Loucy (cell line): ENCODE measurements at regions not wholly inside any gene's neighbourhood (a gene's known extent, or its start where the extent isn't known, plus 50 kb on each side); places are given as distances from the start of the nearest gene placed in this dataset.

ENCODE experiments used
- H2AFZ ChIP-seq: fragments of 200-600 bp; sonication (generic); 2 replicates; pipeline ENCODE4 v1.6.0; 2016; ENCODE audit warnings: antibody characterized with exemption, mild to moderate bottlenecking, low read length, moderate library complexity
- H3F3A ChIP-seq: fragments of 200-600 bp; 2 replicates; pipeline ENCODE4 v1.6.0; 2016; ENCODE audit warnings: antibody characterized with exemption, low read depth, mild to moderate bottlenecking
- H3K27me3 ChIP-seq: fragments of 200-600 bp; sonication (generic); 2 replicates; pipeline ENCODE4 v1.6.1; 2014; ENCODE audit warnings: low read length, mild to moderate bottlenecking; ENCODE audit not compliant: insufficient read depth, poor library complexity, severe bottlenecking
- H3K36me3 ChIP-seq: fragments of 200-600 bp; sonication (generic); 2 replicates; pipeline ENCODE4 v1.6.1; 2016; ENCODE audit warnings: low read length; ENCODE audit not compliant: insufficient read depth
- H3K4me1 ChIP-seq: fragments of 200-600 bp; sonication (generic); 2 replicates; pipeline ENCODE4 v1.5.1; 2014; ENCODE audit warnings: low read length, mild to moderate bottlenecking; ENCODE audit not compliant: insufficient read depth, poor library complexity, severe bottlenecking
- H3K4me2 ChIP-seq: fragments of 200-600 bp; sonication (generic); 2 replicates; pipeline ENCODE4 v1.6.0; 2014; ENCODE audit warnings: antibody characterized with exemption, low read length, low read depth, mild to moderate bottlenecking; ENCODE audit not compliant: poor library complexity, severe bottlenecking
- H3K4me3 ChIP-seq: fragments of 200-600 bp; sonication (generic); 2 replicates; pipeline ENCODE4 v1.5.1; 2014; ENCODE audit warnings: low read length, mild to moderate bottlenecking, mixed read lengths; ENCODE audit not compliant: poor library complexity, severe bottlenecking
- H3K79me2 ChIP-seq: fragments of 200-600 bp; sonication (generic); 2 replicates; pipeline ENCODE4 v1.6.1; 2014; ENCODE audit warnings: low read length; ENCODE audit not compliant: insufficient read depth
- H3K9ac ChIP-seq: fragments of 200-600 bp; sonication (generic); 2 replicates; pipeline ENCODE4 v1.6.0; 2014; ENCODE audit warnings: mild to moderate bottlenecking, low read depth, low read length, moderate library complexity; ENCODE audit not compliant: poor library complexity, severe bottlenecking
- H3K9me2 ChIP-seq: fragments of 200-600 bp; sonication (generic); replicated peaks from 2 replicates; pipeline ENCODE4 v1.6.1; 2016; ENCODE audit warnings: low read depth, low read length, mixed read lengths
- H3K9me3 ChIP-seq: fragments of 200-600 bp; sonication (generic); 2 replicates; pipeline ENCODE4 v1.6.1; 2014; ENCODE audit warnings: mild to moderate bottlenecking, antibody characterized with exemption, low read length, low read depth; ENCODE audit not compliant: insufficient read depth
- H4K20me1 ChIP-seq: fragments of 200-600 bp; sonication (generic); 2 replicates; pipeline ENCODE4 v1.6.0; 2014; ENCODE audit warnings: antibody characterized with exemption, low read length, mild to moderate bottlenecking; ENCODE audit not compliant: insufficient read depth, poor library complexity, severe bottlenecking
- CTCF ChIP-seq: fragments of 200-600 bp; sonication (generic); conservative IDR thresholded peaks from 2 replicates; pipeline ENCODE4 v1.5.1; 2014; ENCODE audit warnings: mild to moderate bottlenecking, antibody characterized with exemption, low read length
- EZH2phosphoT487 ChIP-seq: fragments of 200-600 bp; IDR thresholded peaks from 2 replicates; pipeline ENCODE4 v1.6.1; 2018; ENCODE audit warnings: antibody characterized with exemption, mild to moderate bottlenecking, moderate library complexity, borderline replicate concordance

DNA sequence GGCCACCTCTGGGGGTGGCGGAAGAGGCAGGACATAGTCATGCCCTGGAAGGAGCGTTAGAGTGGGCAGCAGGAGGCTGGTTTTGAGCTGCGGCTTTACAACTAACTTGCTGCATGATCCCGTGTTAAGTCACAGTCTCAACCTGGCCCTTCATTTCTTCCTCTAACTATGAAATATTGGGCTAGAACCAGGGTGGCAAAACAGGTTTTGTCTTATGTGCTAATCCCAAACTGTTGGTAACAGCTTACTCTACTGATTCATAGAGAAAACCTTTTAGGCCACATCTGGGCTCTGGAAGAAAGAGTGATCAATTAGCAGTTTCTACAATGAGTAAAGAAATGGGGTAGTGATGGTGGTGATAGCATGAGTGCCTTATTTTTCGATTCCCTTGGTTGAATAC lies 74.1 kb upstream of the CLINT1 start:
- Histone ChIP-seq H3K27me3 (no peaks in the 10 kb centered on the region), H3K9ac (no peak overlapping the region), H2AFZ (no peak overlapping the region), H4K20me1 (no peaks in the 10 kb centered on the region), H3K9me2 (no peaks in the 10 kb centered on the region), H3F3A (no peaks in the 10 kb centered on the region), H3K36me3 (no peaks in the 10 kb centered on the region), H3K9me3 (no peaks in the 10 kb centered on the region), H3K4me2 (no peak overlapping the region), H3K79me2 (no peaks in the 10 kb centered on the region), H3K4me3 (no peak overlapping the region), H3K4me1 (no peaks in the 10 kb centered on the region)
- TF ChIP-seq EZH2phosphoT487 (no peak), CTCF (no peak)

- H3K79me2 ChIP-seq: no peaks in the 10 kb centered on the region
- H3K9me3 ChIP-seq: no peaks in the 10 kb centered on the region
- no peak overlapping the region for H3K4me3 ChIP-seq
- H3K27me3 ChIP-seq: no peaks in the 10 kb centered on the region
- no peaks in the 10 kb centered on the region for H3F3A ChIP-seq
- no peaks in the 10 kb centered on the region for H3K4me1 ChIP-seq
- H3K4me2 ChIP-seq: no peak overlapping the region
- TF ChIP-seq EZH2phosphoT487 (no peak), CTCF (no peak)
- no peak overlapping the region for H2AFZ ChIP-seq
- no peaks in the 10 kb centered on the region for H3K36me3 ChIP-seq
- no peaks in the 10 kb centered on the region for H3K9me2 ChIP-seq
- no peaks in the 10 kb centered on the region for H4K20me1 ChIP-seq
- no peak overlapping the region for H3K9ac ChIP-seq
These were observed 71.8 kb upstream of the CLINT1 start for GRCh38 chr5:157930710-157931109.

- no peak overlapping the region for H3K9ac ChIP-seq
- no peak for TF ChIP-seq CTCF
- no peak for TF ChIP-seq EZH2phosphoT487
- H3K4me2 ChIP-seq: no peak overlapping the region
- no peaks in the 10 kb centered on the region for H3K9me2 ChIP-seq
- H3F3A ChIP-seq: no peaks in the 10 kb centered on the region
- H3K4me3 ChIP-seq: no peak overlapping the region
- H3K27me3 ChIP-seq: no peaks in the 10 kb centered on the region
- H3K4me1 ChIP-seq: peaks cover 3% of the 10 kb centered on the region
- H2AFZ ChIP-seq: no peak overlapping the region
- H3K79me2 ChIP-seq: no peaks in the 10 kb centered on the region
- H4K20me1 ChIP-seq: no peaks in the 10 kb centered on the region
- H3K9me3 ChIP-seq: no peaks in the 10 kb centered on the region
- H3K36me3 ChIP-seq: no peaks in the 10 kb centered on the region
These were observed 68.0 kb upstream of the CLINT1 start for GRCh38 chr5:157926977-157927376.
